Liver (tissue), 8 donors: ENCODE measurements at regions not wholly inside any gene's neighbourhood (a gene's known extent, or its start where the extent isn't known, plus 50 kb on each side); places are given as distances from the start of the nearest gene placed in this dataset.

ENCODE experiments used
- DNase-seq: peaks from one replicate; pipeline ENCODE4 v3.0.0-alpha.2; 2017; ENCODE audit warnings: low spot score
- H3K27ac ChIP-seq, 2 donors: one replicate each; pipeline ENCODE4 v1.7.0; 2013; ENCODE audit warnings: inconsistent platforms in 2 of 2, low read length in 2 of 2, control low read depth in 1 of 2, low read depth in 1 of 2, mild to moderate bottlenecking in 1 of 2
- H3K27me3 ChIP-seq, 4 donors: one replicate each; pipeline versions ENCODE4 v1.6.1 to v1.7.0; 2013; ENCODE audit warnings: low read length in 3 of 4, inconsistent platforms in 1 of 4, mild to moderate bottlenecking in 1 of 4, moderate library complexity in 1 of 4; ENCODE audit not compliant: control insufficient read depth in 4 of 4, insufficient read depth in 4 of 4
- H3K36me3 ChIP-seq, 4 donors: one replicate each; pipeline versions ENCODE4 v1.6.1 to v1.7.0; 2013; ENCODE audit warnings: low read length in 3 of 4, mild to moderate bottlenecking in 3 of 4, low read depth in 1 of 4, moderate library complexity in 1 of 4; ENCODE audit not compliant: control insufficient read depth in 4 of 4, insufficient read depth in 3 of 4
- H3K4me1 ChIP-seq, 4 donors: one replicate each; pipeline versions ENCODE4 v1.6.1 to v1.7.0; 2013; ENCODE audit warnings: low read length in 3 of 4, mild to moderate bottlenecking in 3 of 4, moderate library complexity in 1 of 4; ENCODE audit not compliant: control insufficient read depth in 4 of 4, insufficient read depth in 4 of 4
- H3K4me3 ChIP-seq, 3 donors: one replicate each; pipeline versions ENCODE4 v1.6.1 to v1.7.0; 2013; ENCODE audit warnings: low read length in 3 of 3, control low read depth in 1 of 3, low read depth in 1 of 3, mild to moderate bottlenecking in 1 of 3
- H3K9ac ChIP-seq, 2 donors: one replicate each; pipeline ENCODE4 v1.7.0; 2013; ENCODE audit warnings: low read length in 2 of 2, mild to moderate bottlenecking in 2 of 2, moderate library complexity in 2 of 2, control low read depth in 1 of 2, low read depth in 1 of 2
- H3K9me3 ChIP-seq, 4 donors: one replicate each; pipeline versions ENCODE4 v1.6.1 to v1.7.0; 2013; ENCODE audit warnings: low read length in 3 of 4; ENCODE audit not compliant: control insufficient read depth in 4 of 4
- CTCF ChIP-seq: fragments of 150-350 bp; IDR thresholded peaks from 2 replicates; pipeline ENCODE4 v1.5.1; 2017; ENCODE audit warnings: improper control_type of control experiment, low read depth, low read length; ENCODE audit not compliant: missing input control
- EGR1 ChIP-seq, 2 donors: IDR thresholded peaks; 2 replicates each; pipeline ENCODE4 v1.6.1; 2016 to 2018; ENCODE audit warnings: antibody characterized with exemption in 2 of 2, low read depth in 2 of 2
- FOXA1 ChIP-seq: IDR thresholded peaks from 2 replicates; pipeline ENCODE4 v1.6.1; 2016; ENCODE audit warnings: antibody characterized with exemption
- FOXA2 ChIP-seq: IDR thresholded peaks from 2 replicates; pipeline ENCODE4 v1.6.1; 2016; ENCODE audit warnings: antibody characterized with exemption
- GABPA ChIP-seq, 2 donors: IDR thresholded peaks in 1 of 2; conservative IDR thresholded peaks in 1 of 2; 2 replicates each; pipeline ENCODE4 v1.6.1; 2016; ENCODE audit warnings: antibody characterized with exemption in 2 of 2, mild to moderate bottlenecking in 1 of 2, moderate library complexity in 1 of 2
- HNF4A ChIP-seq, 2 donors: conservative IDR thresholded peaks; 2 replicates each; pipeline ENCODE4 v1.6.1; 2016; ENCODE audit warnings: antibody characterized with exemption in 2 of 2, mild to moderate bottlenecking in 2 of 2
- JUND ChIP-seq, 2 donors: IDR thresholded peaks; 2 replicates each; pipeline ENCODE4 v1.6.1; 2016; ENCODE audit warnings: antibody characterized with exemption in 2 of 2
- MAX ChIP-seq: IDR thresholded peaks from 2 replicates; pipeline ENCODE4 v1.6.1; 2016; ENCODE audit warnings: antibody characterized with exemption
- NR2F2 ChIP-seq: IDR thresholded peaks from 2 replicates; pipeline ENCODE4 v1.6.1; 2016; ENCODE audit warnings: antibody characterized with exemption
- RAD21 ChIP-seq, 2 donors: IDR thresholded peaks; 2 replicates each; pipeline ENCODE4 v1.6.1; 2016; ENCODE audit warnings: antibody characterized with exemption in 2 of 2, mild to moderate bottlenecking in 2 of 2
- REST ChIP-seq: IDR thresholded peaks from 2 replicates; pipeline ENCODE4 v1.6.1; 2016; ENCODE audit warnings: antibody characterized with exemption, mild to moderate bottlenecking
- RXRA ChIP-seq, 2 donors: IDR thresholded peaks; 2 replicates each; pipeline ENCODE4 v1.6.1; 2017 to 2018; ENCODE audit warnings: antibody characterized with exemption in 2 of 2, mild to moderate bottlenecking in 1 of 2
- SP1 ChIP-seq: IDR thresholded peaks from 2 replicates; pipeline ENCODE4 v1.6.1; 2018; ENCODE audit warnings: antibody characterized with exemption, mild to moderate bottlenecking
- TAF1 ChIP-seq: conservative IDR thresholded peaks from 2 replicates; pipeline ENCODE4 v1.6.1; 2016; ENCODE audit warnings: antibody characterized with exemption, mild to moderate bottlenecking
- YY1 ChIP-seq: IDR thresholded peaks from 2 replicates; pipeline ENCODE4 v1.6.1; 2016; ENCODE audit warnings: antibody characterized with exemption, mild to moderate bottlenecking
- WGBS: extraction: QIAGEN DNeasy Blood & Tissue Kit; methylation state at CpG from one replicate; pipeline ENCODE4 v1.1.7; 2013; 5-methylcytosine and 5-hydroxymethylcytosine counted together
- TF ChIP-seq, protein P1 (sequence below): IDR thresholded peaks from 2 replicates; pipeline ENCODE4 v1.6.1; 2016; ENCODE audit warnings: antibody characterized with exemption
- TF ChIP-seq, protein P2 (sequence below): IDR thresholded peaks from 2 replicates; pipeline ENCODE4 v1.6.1; 2016; ENCODE audit warnings: antibody characterized with exemption
- donor health status: healthy.
- donor health status: healthy.
- donor health status: healthy.
- donor health status: healthy.
- donor health status: healthy.

GRCh38 chr7:47688311-47689100 is 106.6 kb upstream of the TNS3 start:
- WGBS, result 95% methylated on average over 15 of the region's 15 CpGs
- no peaks in the 10 kb centered on the region for H3K36me3 ChIP-seq
- H3K9ac ChIP-seq, result no peak overlapping the region
- H3K27ac ChIP-seq, result no peak overlapping the region
- no peak for DNase-seq
- H3K4me1 ChIP-seq, result peaks cover 0 to 3% (median 2%) of the 10 kb centered on the region in 4 donors
- no peak overlapping the region for H3K4me3 ChIP-seq
- no peaks in the 10 kb centered on the region for H3K9me3 ChIP-seq
- TF ChIP-seq CTCF (no peak), NR2F2 (no peak), GABPA (IDR thresholded peaks at IDR 0.05 in 1 of 2, conservative IDR thresholded peaks at IDR 0.05 in 1 of 2) (no peak), SP1 (no peak), EGR1 (IDR thresholded peaks at IDR 0.05; ENCODE audit: low read depth in 2 of 2) (no peak), REST (no peak), FOXA2 (no peak), HNF4A (conservative IDR thresholded peaks at IDR 0.05) (no peak), FOXA1 (no peak), YY1 (no peak), TAF1 (no peak)
- TF ChIP-seq, protein P1, sequence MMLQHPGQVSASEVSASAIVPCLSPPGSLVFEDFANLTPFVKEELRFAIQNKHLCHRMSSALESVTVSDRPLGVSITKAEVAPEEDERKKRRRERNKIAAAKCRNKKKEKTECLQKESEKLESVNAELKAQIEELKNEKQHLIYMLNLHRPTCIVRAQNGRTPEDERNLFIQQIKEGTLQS, result no peak
- TF ChIP-seq, protein P2, sequence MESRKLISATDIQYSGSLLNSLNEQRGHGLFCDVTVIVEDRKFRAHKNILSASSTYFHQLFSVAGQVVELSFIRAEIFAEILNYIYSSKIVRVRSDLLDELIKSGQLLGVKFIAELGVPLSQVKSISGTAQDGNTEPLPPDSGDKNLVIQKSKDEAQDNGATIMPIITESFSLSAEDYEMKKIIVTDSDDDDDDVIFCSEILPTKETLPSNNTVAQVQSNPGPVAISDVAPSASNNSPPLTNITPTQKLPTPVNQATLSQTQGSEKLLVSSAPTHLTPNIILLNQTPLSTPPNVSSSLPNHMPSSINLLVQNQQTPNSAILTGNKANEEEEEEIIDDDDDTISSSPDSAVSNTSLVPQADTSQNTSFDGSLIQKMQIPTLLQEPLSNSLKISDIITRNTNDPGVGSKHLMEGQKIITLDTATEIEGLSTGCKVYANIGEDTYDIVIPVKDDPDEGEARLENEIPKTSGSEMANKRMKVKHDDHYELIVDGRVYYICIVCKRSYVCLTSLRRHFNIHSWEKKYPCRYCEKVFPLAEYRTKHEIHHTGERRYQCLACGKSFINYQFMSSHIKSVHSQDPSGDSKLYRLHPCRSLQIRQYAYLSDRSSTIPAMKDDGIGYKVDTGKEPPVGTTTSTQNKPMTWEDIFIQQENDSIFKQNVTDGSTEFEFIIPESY, result no peak
- H3K27me3 ChIP-seq, result no peaks in the 10 kb centered on the region

- Histone ChIP-seq H3K36me3 (no peaks in the 10 kb centered on the region), H3K9me3 (no peaks in the 10 kb centered on the region), H3K4me1 (no peaks in the 10 kb centered on the region), H3K27me3 (no peaks in the 10 kb centered on the region), H3K9ac (no peak overlapping the region), H3K4me3 (no peak overlapping the region), H3K27ac (no peak overlapping the region)
- 87% methylated on average over 5 of the region's 5 CpGs for WGBS
- no peak for DNase-seq
- TF ChIP-seq, protein P2, result no peak
- TF ChIP-seq RXRA (IDR thresholded peaks at IDR 0.05) (no peak), SP1 (no peak), CTCF (no peak), JUND (IDR thresholded peaks at IDR 0.05) (no peak), GABPA (IDR thresholded peaks at IDR 0.05 in 1 of 2, conservative IDR thresholded peaks at IDR 0.05 in 1 of 2) (no peak), TAF1 (no peak), RAD21 (IDR thresholded peaks at IDR 0.05) (no peak), MAX (no peak), FOXA2 (no peak), HNF4A (conservative IDR thresholded peaks at IDR 0.05) (no peak)
- TF ChIP-seq, protein P1, result no peak
Measured at GRCh38 chr7:47685712-47686376, 103.9 kb upstream of the TNS3 start.
